WI38 (cell line): ENCODE measurements at regions not wholly inside any gene's neighbourhood (a gene's known extent, or its start where the extent isn't known, plus 50 kb on each side); places are given as distances from the start of the nearest gene placed in this dataset.

Experiments
- H3K4me3 ChIP-seq: 2 replicates; pipeline ENCODE4 v1.5.1; 2011; ENCODE audit warnings: low read depth, mild to moderate bottlenecking, control low read depth, low read length
- TF ChIP-seq, protein P1 (sequence below): IDR thresholded peaks from 2 replicates; pipeline ENCODE4 v1.5.1; 2012; ENCODE audit warnings: low read depth, mild to moderate bottlenecking, control low read depth, low read length

GRCh38 chr12:43180242-43180641 lies 371.8 kb downstream of the ADAMTS20 start:
- no peak overlapping the region for H3K4me3 ChIP-seq
- TF ChIP-seq, protein P1, sequence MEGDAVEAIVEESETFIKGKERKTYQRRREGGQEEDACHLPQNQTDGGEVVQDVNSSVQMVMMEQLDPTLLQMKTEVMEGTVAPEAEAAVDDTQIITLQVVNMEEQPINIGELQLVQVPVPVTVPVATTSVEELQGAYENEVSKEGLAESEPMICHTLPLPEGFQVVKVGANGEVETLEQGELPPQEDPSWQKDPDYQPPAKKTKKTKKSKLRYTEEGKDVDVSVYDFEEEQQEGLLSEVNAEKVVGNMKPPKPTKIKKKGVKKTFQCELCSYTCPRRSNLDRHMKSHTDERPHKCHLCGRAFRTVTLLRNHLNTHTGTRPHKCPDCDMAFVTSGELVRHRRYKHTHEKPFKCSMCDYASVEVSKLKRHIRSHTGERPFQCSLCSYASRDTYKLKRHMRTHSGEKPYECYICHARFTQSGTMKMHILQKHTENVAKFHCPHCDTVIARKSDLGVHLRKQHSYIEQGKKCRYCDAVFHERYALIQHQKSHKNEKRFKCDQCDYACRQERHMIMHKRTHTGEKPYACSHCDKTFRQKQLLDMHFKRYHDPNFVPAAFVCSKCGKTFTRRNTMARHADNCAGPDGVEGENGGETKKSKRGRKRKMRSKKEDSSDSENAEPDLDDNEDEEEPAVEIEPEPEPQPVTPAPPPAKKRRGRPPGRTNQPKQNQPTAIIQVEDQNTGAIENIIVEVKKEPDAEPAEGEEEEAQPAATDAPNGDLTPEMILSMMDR, result no peak

DNA sequence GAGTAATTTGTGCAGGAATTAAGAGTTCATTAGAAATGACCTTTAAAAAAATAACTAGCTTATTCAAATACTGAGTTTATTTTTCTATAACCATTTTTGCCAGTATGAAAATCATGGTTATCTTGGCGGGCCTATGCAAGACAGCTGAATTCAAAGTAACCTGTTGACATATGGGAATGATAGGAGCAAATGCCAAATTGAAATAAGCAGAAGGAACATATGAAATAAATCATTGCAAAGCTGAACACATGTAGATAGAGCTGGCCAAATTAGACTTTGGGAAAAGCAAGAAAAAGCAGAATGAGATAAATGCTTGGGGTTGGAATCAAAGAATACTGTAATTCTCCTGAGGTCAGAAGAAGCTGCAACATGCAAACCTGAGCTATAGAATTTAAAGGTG lies 372.5 kb downstream of the ADAMTS20 start:
- TF ChIP-seq, protein P1, result no peak
- no peak overlapping the region for H3K4me3 ChIP-seq

DNA sequence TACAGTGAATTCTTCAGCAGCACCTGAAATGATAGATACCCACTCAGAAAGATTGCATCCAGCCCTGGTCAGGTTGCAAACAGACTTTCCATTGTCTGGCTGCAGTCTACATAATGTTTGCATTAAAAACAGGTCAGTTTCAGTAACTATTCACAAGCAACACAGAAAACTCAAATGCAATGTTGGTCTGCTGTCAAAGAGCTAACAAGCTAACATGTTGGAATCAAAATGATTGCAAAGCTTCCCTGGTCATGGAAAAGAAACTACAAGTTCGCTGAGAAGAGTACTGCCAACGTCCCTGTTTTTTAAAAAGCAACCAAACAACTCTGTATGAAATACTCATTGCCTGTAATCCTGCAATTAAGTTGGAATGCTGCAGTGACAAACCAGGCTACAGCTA lies 374.7 kb downstream of the ADAMTS20 start:
- TF ChIP-seq, protein P1, result no peak
- H3K4me3 ChIP-seq, result no peak overlapping the region

DNA sequence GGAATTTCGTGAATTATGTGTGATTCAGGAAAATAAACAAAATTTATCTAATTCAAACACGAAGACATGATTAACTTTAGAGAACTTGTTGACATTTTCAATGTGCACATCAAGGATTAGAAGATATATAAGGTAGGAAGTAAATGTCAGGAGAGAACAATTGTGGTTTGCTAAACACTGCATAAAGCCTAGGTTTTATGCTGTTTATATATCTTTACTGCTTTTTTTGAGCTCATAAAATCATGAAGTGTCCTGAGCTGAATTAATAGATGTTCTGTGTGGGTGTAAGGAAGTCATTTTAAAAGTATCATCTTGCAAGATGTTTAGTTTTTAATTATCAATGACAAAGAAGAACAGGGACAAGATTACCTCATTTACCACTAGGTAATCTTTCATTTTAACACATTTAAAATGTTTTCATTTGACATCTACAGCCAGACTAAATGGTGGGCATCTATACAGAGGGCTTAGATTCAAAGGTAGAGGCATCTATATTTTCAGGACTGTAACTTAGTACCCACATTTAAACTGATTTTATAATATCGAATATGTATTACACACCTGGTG lies 382.8 kb downstream of the ADAMTS20 start:
- TF ChIP-seq, protein P1, result no peak
- H3K4me3 ChIP-seq, result no peak overlapping the region

- H3K4me3 ChIP-seq, result no peak overlapping the region
- TF ChIP-seq, protein P1, result no peak
Measured at GRCh38 chr12:43167691-43168090, 384.3 kb downstream of the ADAMTS20 start.

DNA sequence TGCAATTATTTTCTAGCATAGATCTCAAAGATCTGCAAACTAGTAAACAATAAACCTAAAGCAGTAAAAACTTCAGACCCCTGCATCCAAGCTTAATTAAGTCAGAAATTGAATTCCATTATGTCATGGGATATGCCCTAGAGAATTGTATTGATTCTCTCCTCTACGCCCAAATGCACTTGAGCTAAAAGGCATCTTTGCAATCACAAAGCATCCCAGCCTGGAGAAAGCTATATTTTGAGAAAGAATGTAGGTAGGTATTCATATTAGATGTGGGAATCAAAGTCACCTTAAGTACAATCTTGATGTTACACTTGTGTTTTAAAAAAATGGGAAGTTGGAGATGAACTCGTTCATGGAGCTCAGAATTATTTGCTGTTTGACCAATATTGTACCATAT lies 386.7 kb downstream of the ADAMTS20 start:
- TF ChIP-seq, protein P1, result no peak
- H3K4me3 ChIP-seq, result no peak overlapping the region

DNA sequence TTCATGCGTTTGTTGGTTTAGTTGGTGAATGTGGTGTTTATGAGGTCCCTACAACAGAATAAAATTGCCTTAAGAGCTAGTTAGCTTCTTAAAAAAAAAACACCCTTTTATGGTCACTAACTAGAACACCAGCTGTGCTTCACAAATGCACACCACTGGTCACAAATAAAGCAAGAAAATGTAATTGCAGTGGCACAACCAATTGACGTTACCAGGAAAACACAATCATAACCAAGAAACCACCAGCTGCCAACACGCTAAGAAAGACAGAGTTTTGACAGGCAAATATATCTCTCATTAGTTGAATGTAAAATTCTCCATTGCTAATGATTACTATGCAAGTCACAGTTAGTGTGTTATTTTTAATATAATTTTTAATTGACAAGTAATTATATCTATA lies 389.9 kb downstream of the ADAMTS20 start:
- H3K4me3 ChIP-seq, result no peak overlapping the region
- TF ChIP-seq, protein P1, result no peak
